OCI-LY1 (cell line): ENCODE measurements at regions not wholly inside any gene's neighbourhood (a gene's known extent, or its start where the extent isn't known, plus 50 kb on each side); places are given as distances from the start of the nearest gene placed in this dataset.

Source experiments
- CTCF ChIP-seq: fragments of 200-600 bp; sonication (generic), shearing (Covaris generic); IDR thresholded peaks from 2 replicates; pipeline ENCODE4 v1.5.1; 2017; ENCODE audit warnings: mild to moderate bottlenecking, antibody characterized with exemption, low read length, moderate library complexity, mixed read lengths
- EZH2 ChIP-seq: fragments of 200-600 bp; sonication (generic), shearing (Covaris generic); IDR thresholded peaks from 2 replicates; pipeline ENCODE4 v1.8.0; 2017; ENCODE audit warnings: borderline replicate concordance, mixed run types, mild to moderate bottlenecking, antibody characterized with exemption, low read length, moderate library complexity, mixed read lengths

- TF ChIP-seq EZH2 (no peak), CTCF (no peak)
Observed at GRCh38 chr22:49226096-49226495, 601.6 kb downstream of the BRD1 start.
